Neutrophil (primary cell): ENCODE measurements at regions not wholly inside any gene's neighbourhood (a gene's known extent, or its start where the extent isn't known, plus 50 kb on each side); places are given as distances from the start of the nearest gene placed in this dataset.
"Not testable (repeated sequence)": the region's sequence is repeated elsewhere in the genome, so short reads cannot be mapped to it uniquely, and the experiment has no call there.

Experiments
- H3K27ac ChIP-seq: fragments of 200-600 bp; sonication (generic); 2 replicates; pipeline ENCODE4 v1.5.1; 2016; ENCODE audit warnings: mild to moderate bottlenecking, moderate library complexity
- H3K27me3 ChIP-seq: fragments of 200-600 bp; sonication (generic); 2 replicates; pipeline ENCODE4 v1.6.0; 2016; ENCODE audit warnings: mild to moderate bottlenecking
- H3K36me3 ChIP-seq: fragments of 200-600 bp; sonication (generic); 2 replicates; pipeline ENCODE4 v1.5.1; 2017
- H3K4me1 ChIP-seq, 2 experiments: fragments of 200-600 bp in 1 of 2; sonication (generic) in 1 of 2; 1 replicate in 1 of 2; 2 replicates in 1 of 2; pipeline versions ENCODE4 v1.5.1 to v1.6.1; 2013 to 2016; ENCODE audit warnings: low read depth in 1 of 2, low read length in 1 of 2, mild to moderate bottlenecking in 1 of 2, moderate library complexity in 1 of 2; ENCODE audit not compliant: control insufficient read depth in 1 of 2, insufficient read depth in 1 of 2
- H3K4me3 ChIP-seq, 2 experiments: fragments of 200-600 bp in 1 of 2; sonication (generic) in 1 of 2; 1 replicate in 1 of 2; 2 replicates in 1 of 2; pipeline ENCODE4 v1.5.1; 2013 to 2016; ENCODE audit warnings: low read depth in 1 of 2, low read length in 1 of 2, mild to moderate bottlenecking in 1 of 2, moderate library complexity in 1 of 2
- H3K9me3 ChIP-seq: fragments of 200-600 bp; sonication (generic); 2 replicates; pipeline ENCODE4 v1.5.1; 2016

GRCh38 chr2:87662316-87663290 lies 85.3 kb upstream of the PLGLB2 start:
- not testable (repeated sequence) for H3K36me3 ChIP-seq, H3K9me3 ChIP-seq, H3K4me3 ChIP-seq, H3K4me1 ChIP-seq, H3K27me3 ChIP-seq, H3K27ac ChIP-seq

GRCh38 chr2:87663347-87663746 lies 84.5 kb upstream of the PLGLB2 start:
- not testable (repeated sequence) for H3K27ac ChIP-seq, H3K4me3 ChIP-seq, H3K9me3 ChIP-seq, H3K36me3 ChIP-seq, H3K27me3 ChIP-seq, H3K4me1 ChIP-seq

DNA sequence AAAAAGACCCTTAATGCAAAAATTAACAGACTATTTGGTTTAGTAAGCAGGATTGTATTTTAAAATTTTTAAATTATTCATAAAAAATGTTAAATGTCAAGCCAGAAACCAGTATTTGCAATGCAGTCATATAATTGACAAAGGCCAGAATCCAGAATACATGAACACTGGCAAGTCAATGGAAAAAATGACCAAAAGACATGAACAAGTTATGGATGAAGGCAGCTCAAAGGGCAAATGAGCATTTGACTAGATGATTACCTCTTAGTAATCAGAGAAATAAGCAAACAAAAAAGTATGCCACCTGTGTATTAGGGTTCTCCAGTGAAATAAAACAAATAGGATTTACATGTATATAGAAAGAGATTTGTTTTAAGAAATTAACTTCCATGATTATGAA lies 80.9 kb upstream of the PLGLB2 start:
- H3K4me3 ChIP-seq, H3K27ac ChIP-seq, H3K4me1 ChIP-seq, H3K27me3 ChIP-seq, H3K36me3 ChIP-seq, H3K9me3 ChIP-seq: not testable (repeated sequence)

GRCh38 chr2:87668361-87668760 lies 79.5 kb upstream of the PLGLB2 start:
- not testable (repeated sequence) for H3K27me3 ChIP-seq, H3K27ac ChIP-seq, H3K4me3 ChIP-seq, H3K36me3 ChIP-seq, H3K9me3 ChIP-seq, H3K4me1 ChIP-seq

DNA sequence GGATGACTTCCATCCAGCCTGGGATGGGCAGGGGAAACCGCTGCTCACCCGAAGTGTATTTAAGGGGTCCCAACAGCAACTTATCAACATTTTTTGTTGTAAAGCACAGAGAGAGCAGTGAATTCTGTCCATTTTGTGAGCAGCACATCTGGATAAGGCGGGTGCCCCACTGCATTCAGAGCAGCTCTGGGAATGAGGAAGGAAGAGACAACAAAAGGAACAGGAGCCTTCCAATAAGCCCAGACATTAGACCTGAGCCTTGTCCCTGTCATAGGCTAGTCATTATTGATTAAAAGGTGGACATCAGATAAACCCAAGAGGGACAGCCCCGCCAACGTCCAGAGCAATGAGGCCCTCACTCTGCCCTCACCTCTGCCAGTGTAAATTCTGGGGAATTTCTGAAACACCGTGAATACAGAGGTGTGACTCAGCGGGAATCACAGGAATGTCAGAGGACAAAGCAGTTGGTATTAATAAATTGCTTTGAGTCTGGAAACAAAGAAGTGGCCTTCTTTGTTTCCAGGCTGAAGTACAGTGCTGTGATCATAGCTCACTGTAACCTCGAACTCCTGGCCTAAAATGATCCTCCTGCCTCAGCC lies 78.2 kb upstream of the PLGLB2 start:
- not testable (repeated sequence) for H3K4me3 ChIP-seq, H3K4me1 ChIP-seq, H3K36me3 ChIP-seq, H3K27ac ChIP-seq, H3K9me3 ChIP-seq, H3K27me3 ChIP-seq

GRCh38 chr2:87672404-87672803 lies 75.5 kb upstream of the PLGLB2 start:
- H3K27ac ChIP-seq, H3K36me3 ChIP-seq, H3K27me3 ChIP-seq, H3K4me3 ChIP-seq, H3K9me3 ChIP-seq, H3K4me1 ChIP-seq: not testable (repeated sequence)

DNA sequence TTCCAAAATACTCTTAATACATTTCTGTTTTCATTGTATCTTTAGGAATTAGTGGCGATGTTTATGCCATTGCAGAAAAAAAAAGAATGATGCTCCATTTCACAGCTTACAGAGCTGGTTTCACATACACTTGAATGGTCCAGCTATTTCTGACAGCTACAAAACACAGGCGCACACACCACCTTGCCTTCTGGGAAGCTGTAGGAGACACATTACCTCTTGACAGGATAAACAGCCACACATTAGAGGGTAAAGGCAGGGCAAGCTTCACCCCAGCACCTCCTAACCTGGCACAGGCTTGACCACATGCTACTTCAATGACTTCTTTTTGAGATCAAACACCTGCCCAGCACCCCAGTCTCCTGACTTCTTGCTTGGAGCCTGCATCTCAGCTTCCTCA lies 73.2 kb upstream of the PLGLB2 start:
- H3K4me3 ChIP-seq, H3K4me1 ChIP-seq, H3K36me3 ChIP-seq, H3K9me3 ChIP-seq, H3K27ac ChIP-seq, H3K27me3 ChIP-seq: not testable (repeated sequence)

- not testable (repeated sequence) for H3K4me3 ChIP-seq, H3K27ac ChIP-seq, H3K36me3 ChIP-seq, H3K27me3 ChIP-seq, H3K9me3 ChIP-seq, H3K4me1 ChIP-seq
These were observed 72.4 kb upstream of the PLGLB2 start for GRCh38 chr2:87675487-87675886.

- H3K4me3 ChIP-seq, H3K27me3 ChIP-seq, H3K4me1 ChIP-seq, H3K27ac ChIP-seq, H3K9me3 ChIP-seq, H3K36me3 ChIP-seq: not testable (repeated sequence)
These were observed 70.4 kb upstream of the PLGLB2 start for GRCh38 chr2:87677421-87677923.

- H3K9me3 ChIP-seq, H3K27ac ChIP-seq, H3K4me3 ChIP-seq, H3K4me1 ChIP-seq, H3K27me3 ChIP-seq, H3K36me3 ChIP-seq: not testable (repeated sequence)
These were observed 69.1 kb upstream of the PLGLB2 start for GRCh38 chr2:87678742-87679173.

DNA sequence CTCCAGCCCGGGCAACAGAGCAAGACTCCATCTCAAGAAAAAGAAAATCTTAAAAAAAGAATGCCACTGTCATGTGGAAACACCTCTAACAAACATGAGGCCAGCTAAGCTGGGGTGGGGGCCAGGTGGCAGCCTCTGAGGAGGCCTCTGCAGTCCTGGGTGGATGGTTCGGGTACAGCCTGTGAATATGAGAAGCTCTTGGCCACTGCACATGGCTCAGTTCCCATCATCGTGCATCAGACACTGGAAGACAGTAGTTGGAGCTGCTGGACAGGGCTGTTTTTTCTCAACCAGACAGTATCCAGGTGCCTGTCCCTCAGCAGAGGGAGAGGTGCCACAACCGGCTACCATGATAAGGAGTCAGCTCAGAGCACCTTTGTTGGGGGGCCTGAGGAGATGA lies 67.9 kb upstream of the PLGLB2 start:
- not testable (repeated sequence) for H3K36me3 ChIP-seq, H3K27me3 ChIP-seq, H3K9me3 ChIP-seq, H3K4me3 ChIP-seq, H3K4me1 ChIP-seq, H3K27ac ChIP-seq

DNA sequence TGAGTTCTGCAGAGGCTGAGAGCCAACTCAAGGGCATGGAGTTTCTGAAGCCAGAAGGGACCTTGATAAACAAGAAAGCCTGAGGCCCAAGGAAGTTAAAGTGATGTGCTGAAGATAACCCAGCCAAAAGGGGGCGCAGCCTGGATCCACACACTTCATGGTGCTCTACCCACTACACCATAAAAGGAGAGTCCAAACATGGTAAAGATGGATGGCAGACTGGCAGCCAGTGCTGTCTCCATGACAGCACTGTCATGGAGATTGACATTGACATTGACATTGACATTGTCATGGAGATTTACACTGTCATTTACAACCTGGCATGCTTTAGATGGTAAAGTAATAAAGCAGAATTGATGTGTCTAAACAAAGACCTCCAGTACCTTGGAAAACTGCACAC lies 67.2 kb upstream of the PLGLB2 start:
- H3K9me3 ChIP-seq, H3K27ac ChIP-seq, H3K4me3 ChIP-seq, H3K36me3 ChIP-seq, H3K27me3 ChIP-seq, H3K4me1 ChIP-seq: not testable (repeated sequence)

DNA sequence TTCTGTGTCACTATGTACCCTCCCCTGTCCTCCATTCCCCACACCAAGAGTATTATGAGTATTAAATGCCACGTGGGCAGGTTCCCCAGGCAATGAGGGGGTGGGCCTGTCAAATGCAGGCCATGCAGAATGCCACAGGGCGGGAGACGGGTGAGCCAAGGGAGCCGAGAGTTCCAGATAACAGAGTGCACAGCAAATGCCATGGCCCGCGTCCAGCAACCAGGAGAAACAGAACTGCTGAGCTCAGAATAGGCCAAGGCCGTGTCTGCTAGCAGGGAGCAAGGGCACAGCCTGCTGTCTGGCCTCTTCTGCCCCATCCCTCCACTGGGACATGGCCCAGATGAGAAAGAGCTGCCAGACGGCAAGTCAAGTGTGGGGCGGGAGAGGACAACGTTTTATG lies 64.4 kb upstream of the PLGLB2 start:
- not testable (repeated sequence) for H3K4me1 ChIP-seq, H3K27ac ChIP-seq, H3K36me3 ChIP-seq, H3K9me3 ChIP-seq, H3K4me3 ChIP-seq, H3K27me3 ChIP-seq

DNA sequence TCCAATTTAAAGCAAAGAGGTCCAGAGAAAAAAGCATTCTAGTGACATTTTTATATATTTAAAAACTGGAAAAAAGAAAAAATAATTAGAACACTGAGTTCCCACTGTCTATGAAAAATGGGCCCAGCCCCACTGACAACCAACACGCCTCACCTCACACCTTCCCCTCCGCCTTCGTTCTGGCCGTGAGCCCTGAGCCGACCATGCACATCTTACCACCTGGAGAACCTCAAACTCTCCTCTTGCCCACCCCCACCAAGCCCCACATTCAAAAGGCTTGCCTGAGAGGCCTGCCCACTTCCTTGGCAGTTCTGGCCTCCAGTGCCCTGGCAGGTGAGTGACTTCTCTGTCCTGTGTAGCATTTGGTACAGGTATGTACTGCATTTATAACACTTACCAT lies 63.9 kb upstream of the PLGLB2 start:
- not testable (repeated sequence) for H3K27me3 ChIP-seq, H3K4me1 ChIP-seq, H3K9me3 ChIP-seq, H3K4me3 ChIP-seq, H3K27ac ChIP-seq, H3K36me3 ChIP-seq
